SK-N-SH (cell line): ENCODE measurements at regions not wholly inside any gene's neighbourhood (a gene's known extent, or its start where the extent isn't known, plus 50 kb on each side); places are given as distances from the start of the nearest gene placed in this dataset.

Experiments used
- CTCF ChIA-PET: fragments of 300-600, 350-600 bp; formaldehyde crosslinking; extraction: SDS; loops from one replicate; lab custom pipeline; 2021; lab: Yijun Ruan, JAX
- POLR2A ChIA-PET: fragments of 350-600 bp; sonication (Branson Sonifier 250); formaldehyde crosslinking; extraction: SDS; loops from one replicate; lab custom pipeline; 2020; ENCODE audit warnings: antibody characterized with exemption, inconsistent platforms; lab: Yijun Ruan, JAX
- DNase-seq: peaks from one replicate; pipeline ENCODE4 v3.0.0; 2012
- H2AFZ ChIP-seq: fragments of 200-600 bp; sonication (generic); 2 replicates; pipeline ENCODE4 v1.8.1; 2016; ENCODE audit warnings: antibody characterized with exemption, mild to moderate bottlenecking, low read depth
- H3F3A ChIP-seq: fragments of 200-600 bp; sonication (generic); replicated peaks from 2 replicates; pipeline ENCODE3; 2016; ENCODE audit warnings: antibody characterized with exemption, mild to moderate bottlenecking; ENCODE audit not compliant: insufficient read depth
- H3K27ac ChIP-seq, 2 experiments: fragments of 200-500 bp in 1 of 2; fragments of 200-600 bp in 1 of 2; sonication (Bioruptor generic) in 1 of 2; sonication (generic), shearing (Covaris generic) in 1 of 2; 2 replicates each; pipeline versions ENCODE4 v1.5.1 to v1.6.1; 2014 to 2016; ENCODE audit warnings: low read depth in 2 of 2, inconsistent platforms in 1 of 2, low read length in 1 of 2, mild to moderate bottlenecking in 1 of 2, mixed read lengths in 1 of 2
- H3K27me3 ChIP-seq: fragments of 200-600 bp; sonication (generic), shearing (Covaris generic); 2 replicates; pipeline ENCODE4 v1.6.1; 2016; ENCODE audit warnings: mixed run types; ENCODE audit not compliant: insufficient read depth
- H3K36me3 ChIP-seq, 2 experiments: fragments of 200-500 bp in 1 of 2; fragments of 200-600 bp in 1 of 2; sonication (Bioruptor generic) in 1 of 2; sonication (generic) in 1 of 2; replicated peaks in 1 of 2; 2 replicates each; pipeline versions ENCODE3 to v1.5.1; 2014 to 2016; ENCODE audit warnings: low read length in 1 of 2, mild to moderate bottlenecking in 1 of 2; ENCODE audit not compliant: insufficient read depth in 2 of 2, control insufficient read depth in 1 of 2
- H3K4me1 ChIP-seq, 2 experiments: fragments of 200-500 bp in 1 of 2; fragments of 200-600 bp in 1 of 2; sonication (Bioruptor generic) in 1 of 2; sonication (generic), shearing (Covaris generic) in 1 of 2; 2 replicates each; pipeline versions ENCODE4 v1.5.1 to v1.6.1; 2014 to 2016; ENCODE audit warnings: low read depth in 1 of 2, low read length in 1 of 2, mixed run types in 1 of 2; ENCODE audit not compliant: insufficient read depth in 2 of 2, control insufficient read depth in 1 of 2
- H3K4me2 ChIP-seq: fragments of 200-600 bp; sonication (generic), shearing (Covaris generic); 2 replicates; pipeline ENCODE4 v1.6.1; 2017; ENCODE audit warnings: mixed run types
- H3K4me3 ChIP-seq, 2 experiments: fragments of 200-500 bp in 1 of 2; fragments of 200-600 bp in 1 of 2; sonication (Bioruptor generic) in 1 of 2; sonication (generic), shearing (Covaris generic) in 1 of 2; 2 replicates each; pipeline versions ENCODE4 v1.5.1 to v1.8.1; 2014 to 2016; ENCODE audit warnings: low read depth in 2 of 2, inconsistent platforms in 1 of 2, low read length in 1 of 2, mild to moderate bottlenecking in 1 of 2, mixed read lengths in 1 of 2, moderate library complexity in 1 of 2
- H3K79me2 ChIP-seq: fragments of 200-600 bp; sonication (generic); 2 replicates; pipeline ENCODE4 v1.8.1; 2017; ENCODE audit warnings: mild to moderate bottlenecking; ENCODE audit not compliant: insufficient read depth
- H3K9ac ChIP-seq: fragments of 200-600 bp; sonication (generic); 2 replicates; pipeline ENCODE4 v1.6.1; 2017; ENCODE audit warnings: mixed run types
- H3K9me2 ChIP-seq: fragments of 200-600 bp; sonication (generic); 2 replicates; pipeline ENCODE4 v1.6.1; 2017; ENCODE audit warnings: mixed run types
- H3K9me3 ChIP-seq: fragments of 200-600 bp; sonication (generic); 2 replicates; pipeline ENCODE4 v1.6.1; 2017; ENCODE audit warnings: mixed run types, mild to moderate bottlenecking, moderate library complexity
- H4K20me1 ChIP-seq: fragments of 200-600 bp; sonication (generic); 2 replicates; pipeline ENCODE4 v1.6.1; 2017; ENCODE audit warnings: mild to moderate bottlenecking, mixed run types; ENCODE audit not compliant: insufficient read depth
- EZH2phosphoT487 ChIP-seq: fragments of 200-600 bp; sonication (generic); IDR thresholded peaks from 2 replicates; pipeline ENCODE4 v1.6.1; 2017; ENCODE audit warnings: low read depth, mixed run types, mild to moderate bottlenecking, antibody characterized with exemption, moderate library complexity, borderline replicate concordance
- GATA2 ChIP-seq: sonication (generic); formaldehyde crosslinking; IDR thresholded peaks from 2 replicates; pipeline ENCODE4 v1.5.0; 2020; ENCODE audit warnings: mild to moderate bottlenecking, missing genetic modification reagents
- JUND ChIP-seq: IDR thresholded peaks from 2 replicates; pipeline ENCODE4 v1.4.0; 2012
- POLR2AphosphoS5 ChIP-seq: IDR thresholded peaks from 2 replicates; pipeline ENCODE4 v1.6.1; 2012; ENCODE audit warnings: low read depth, low read length
- RAD21 ChIP-seq: IDR thresholded peaks from 2 replicates; pipeline ENCODE4 v1.6.1; 2012; ENCODE audit warnings: mild to moderate bottlenecking, low read length
- RFX5 ChIP-seq: IDR thresholded peaks from 2 replicates; pipeline ENCODE4 v1.6.1; 2012; ENCODE audit warnings: mild to moderate bottlenecking, improper control_type of control experiment, low read length
- SIN3A ChIP-seq: IDR thresholded peaks from 2 replicates; pipeline ENCODE4 v1.6.1; 2012; ENCODE audit warnings: low read depth, mild to moderate bottlenecking, low read length, moderate library complexity, borderline replicate concordance
- TCF12 ChIP-seq: IDR thresholded peaks from 2 replicates; pipeline ENCODE4 v1.4.0; 2012
- YY1 ChIP-seq: IDR thresholded peaks from 2 replicates; pipeline ENCODE4 v1.4.0; 2012; ENCODE audit warnings: low read depth, mild to moderate bottlenecking
- WGBS: methylation state at CpG from one replicate; pipeline ENCODE4 v1.1.6; 2017; ENCODE audit warnings: low lambda C conversion rate; 5-methylcytosine and 5-hydroxymethylcytosine counted together
- TF ChIP-seq, protein P1 (sequence below): IDR thresholded peaks from 2 replicates; pipeline ENCODE4 v1.4.0; 2012; ENCODE audit warnings: low read depth
- TF ChIP-seq, protein P2 (sequence below): fragments of 200-600 bp; sonication (generic); IDR thresholded peaks from 2 replicates; pipeline ENCODE4 v1.6.1; 2017; ENCODE audit warnings: antibody characterized with exemption, mild to moderate bottlenecking, moderate library complexity

DNA sequence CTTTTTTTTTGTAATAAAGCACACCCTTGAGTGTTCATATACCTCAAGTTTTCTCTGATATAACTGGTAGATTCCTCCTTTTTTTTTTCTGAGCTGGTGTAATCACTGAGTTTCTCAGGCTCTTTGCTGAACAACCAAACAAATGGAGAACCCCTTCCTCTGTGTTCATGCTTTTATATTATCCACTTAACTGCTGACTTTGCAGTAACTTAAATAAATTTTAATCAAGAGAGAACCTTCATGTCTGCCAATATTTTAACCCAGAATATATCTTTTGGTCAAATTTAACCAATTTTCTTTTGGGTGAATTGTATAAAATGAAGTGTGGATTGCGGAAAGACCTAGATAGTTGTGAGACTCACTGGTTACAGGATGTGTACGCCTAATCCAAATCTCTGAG is 833.0 kb upstream of the COX7C start (continued):
- TF ChIP-seq, protein P1, sequence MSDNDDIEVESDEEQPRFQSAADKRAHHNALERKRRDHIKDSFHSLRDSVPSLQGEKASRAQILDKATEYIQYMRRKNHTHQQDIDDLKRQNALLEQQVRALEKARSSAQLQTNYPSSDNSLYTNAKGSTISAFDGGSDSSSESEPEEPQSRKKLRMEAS: no peak
- TF ChIP-seq YY1 (no peak), RFX5 (no peak), RAD21 (no peak), JUND (no peak)
- TF ChIP-seq, protein P2, sequence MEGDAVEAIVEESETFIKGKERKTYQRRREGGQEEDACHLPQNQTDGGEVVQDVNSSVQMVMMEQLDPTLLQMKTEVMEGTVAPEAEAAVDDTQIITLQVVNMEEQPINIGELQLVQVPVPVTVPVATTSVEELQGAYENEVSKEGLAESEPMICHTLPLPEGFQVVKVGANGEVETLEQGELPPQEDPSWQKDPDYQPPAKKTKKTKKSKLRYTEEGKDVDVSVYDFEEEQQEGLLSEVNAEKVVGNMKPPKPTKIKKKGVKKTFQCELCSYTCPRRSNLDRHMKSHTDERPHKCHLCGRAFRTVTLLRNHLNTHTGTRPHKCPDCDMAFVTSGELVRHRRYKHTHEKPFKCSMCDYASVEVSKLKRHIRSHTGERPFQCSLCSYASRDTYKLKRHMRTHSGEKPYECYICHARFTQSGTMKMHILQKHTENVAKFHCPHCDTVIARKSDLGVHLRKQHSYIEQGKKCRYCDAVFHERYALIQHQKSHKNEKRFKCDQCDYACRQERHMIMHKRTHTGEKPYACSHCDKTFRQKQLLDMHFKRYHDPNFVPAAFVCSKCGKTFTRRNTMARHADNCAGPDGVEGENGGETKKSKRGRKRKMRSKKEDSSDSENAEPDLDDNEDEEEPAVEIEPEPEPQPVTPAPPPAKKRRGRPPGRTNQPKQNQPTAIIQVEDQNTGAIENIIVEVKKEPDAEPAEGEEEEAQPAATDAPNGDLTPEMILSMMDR: no peak

DNA sequence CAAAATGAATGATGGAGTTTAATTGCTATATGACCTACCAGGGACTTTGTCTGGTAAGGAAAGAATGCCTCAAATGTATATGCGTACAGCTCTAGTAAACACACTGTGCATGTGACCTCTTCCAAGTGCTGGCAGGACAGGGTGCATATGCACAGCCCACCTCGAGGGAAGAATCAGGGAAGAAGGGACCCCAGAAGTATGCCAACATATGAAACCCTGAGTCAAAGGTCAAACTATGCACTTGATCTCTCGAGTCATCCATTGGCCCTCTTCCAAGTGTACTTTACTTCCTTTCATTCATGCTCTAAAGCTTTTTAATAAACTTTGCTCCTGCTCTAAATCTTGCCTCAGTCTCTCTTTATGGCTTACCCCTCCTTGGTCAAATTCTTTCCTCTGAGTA is 804.6 kb upstream of the COX7C start:
- no peak overlapping the region for H3K4me3 ChIP-seq
- no peak overlapping the region for H3K4me2 ChIP-seq
- H3K27ac ChIP-seq: no peak overlapping the region
- POLR2A ChIA-PET: no interaction called here
- H3F3A ChIP-seq: no peaks in the 10 kb centered on the region
- TF ChIP-seq POLR2AphosphoS5 (no peak), EZH2phosphoT487 (no peak), GATA2 (no peak), SIN3A (no peak), RAD21 (no peak)
- TF ChIP-seq, protein P2: no peak
- TF ChIP-seq, protein P1: no peak
- TF ChIP-seq, all 33 proteins: peak for 0
- Histone ChIP-seq H4K20me1 (no peaks in the 10 kb centered on the region), H3K9me3 (no peaks in the 10 kb centered on the region), H2AFZ (no peak overlapping the region), H3K79me2 (no peaks in the 10 kb centered on the region), H3K36me3 (no peaks in the 10 kb centered on the region), H3K9ac (no peak overlapping the region), H3K9me2 (no peaks in the 10 kb centered on the region), H3K4me1 (no peaks in the 10 kb centered on the region; a peak in 2 of 4 replicates), H3K27me3 (no peaks in the 10 kb centered on the region)
- WGBS: 62% methylated on average over 3 of the region's 3 CpGs
- DNase-seq: no peak
- CTCF ChIA-PET: no interaction called here

DNA sequence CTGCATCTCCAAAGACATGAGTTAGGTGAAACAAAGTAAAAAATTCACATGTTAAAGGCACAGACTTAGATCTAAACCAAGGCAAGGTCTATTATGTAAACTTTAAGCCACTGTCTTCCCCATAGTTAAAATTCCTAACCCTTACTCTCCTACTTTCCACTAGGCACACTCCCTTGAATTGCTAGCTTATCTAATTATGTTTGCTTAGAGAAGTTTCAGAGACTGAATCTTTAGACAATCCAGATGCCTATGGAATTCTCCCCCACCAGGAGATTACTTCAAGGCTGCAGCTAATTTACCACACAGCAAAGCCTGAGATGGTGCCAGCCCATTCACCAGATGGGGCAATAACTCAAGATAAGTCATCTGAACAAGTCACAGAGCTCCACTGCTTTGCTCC is 803.1 kb upstream of the COX7C start:
- Histone ChIP-seq H3K27me3 (no peaks in the 10 kb centered on the region), H3K4me3 (no peak overlapping the region), H3K9me2 (no peaks in the 10 kb centered on the region), H3K9ac (no peak overlapping the region), H3K27ac (no peak overlapping the region), H3K9me3 (no peaks in the 10 kb centered on the region), H3K79me2 (no peaks in the 10 kb centered on the region), H3K4me1 (no peaks in the 10 kb centered on the region; a peak in 2 of 4 replicates), H3F3A (no peaks in the 10 kb centered on the region), H2AFZ (no peak overlapping the region), H4K20me1 (no peaks in the 10 kb centered on the region), H3K36me3 (no peaks in the 10 kb centered on the region), H3K4me2 (no peak overlapping the region)
- DNase-seq: no peak
- TF ChIP-seq TCF12: peak; percentile 7; the same call in 1 of the 2 replicates
- TF ChIP-seq YY1: no peak
- ChIA-PET POLR2A (no interaction called here), CTCF (no interaction called here)
